HG02938 (cell line): ENCODE measurements at regions not wholly inside any gene's neighbourhood (a gene's known extent, or its start where the extent isn't known, plus 50 kb on each side); places are given as distances from the start of the nearest gene placed in this dataset.
"Not testable (repeated sequence)": the region's sequence is repeated elsewhere in the genome, so short reads cannot be mapped to it uniquely, and the experiment has no call there.

Experiments used
- ATAC-seq: cut with Tn5 transposase; IDR thresholded peaks from one replicate; pipeline ENCODE4 v1.9.1; 2021; ENCODE audit warnings: mild to moderate bottlenecking, moderate library complexity; ENCODE audit not compliant: unreplicated experiment

DNA sequence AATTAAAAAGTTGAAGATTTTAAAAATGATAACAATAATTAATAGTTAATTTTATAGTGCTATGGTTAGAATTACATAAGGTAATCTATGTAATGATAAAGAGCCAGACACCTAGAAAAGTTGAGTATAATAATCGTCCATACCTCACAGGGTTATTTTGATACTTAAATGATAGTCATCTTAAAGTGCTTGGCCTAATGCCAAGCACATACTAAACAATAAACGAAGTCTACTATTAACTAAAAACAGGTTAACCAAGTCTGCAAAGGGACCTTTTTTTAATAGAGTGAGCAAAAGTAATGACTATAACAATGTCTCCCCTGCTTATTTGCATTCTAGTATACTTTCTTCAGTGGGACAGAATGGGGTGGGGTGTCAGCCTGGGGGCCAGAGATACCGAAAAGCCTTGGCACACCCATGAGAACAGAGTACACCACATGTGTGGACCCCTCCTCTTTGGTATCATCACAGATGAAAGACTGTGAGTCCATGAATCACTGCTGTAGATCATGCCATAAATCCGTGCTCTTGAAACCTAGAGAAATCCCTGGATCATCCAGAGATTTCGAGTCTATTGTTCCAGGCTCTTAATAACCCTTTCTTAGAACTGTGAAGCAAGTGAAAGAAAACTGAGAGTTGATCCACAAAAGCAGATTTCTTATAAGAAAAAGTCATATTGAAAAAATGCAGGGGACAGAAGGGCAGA lies 249.5 kb downstream of the PRELID2 start:
- ATAC-seq: no peak

DNA sequence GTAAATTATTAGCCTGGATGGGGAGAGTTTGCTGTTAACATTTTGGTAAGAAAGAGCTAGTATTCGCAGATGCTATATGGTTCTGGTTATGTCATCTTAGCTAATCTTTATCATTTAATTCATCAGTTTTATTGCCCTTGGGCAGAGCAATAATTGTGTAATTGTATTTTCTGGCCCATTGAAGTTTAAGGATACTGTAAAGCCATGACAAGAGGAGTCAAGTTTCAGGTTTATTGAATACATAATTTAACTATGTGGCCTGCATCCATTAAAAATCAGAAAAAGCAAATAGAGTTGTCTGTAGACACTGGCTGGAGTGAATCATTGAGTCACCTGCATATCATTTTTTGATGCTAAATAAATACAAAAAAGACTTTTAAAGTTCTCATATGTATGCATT lies 255.8 kb downstream of the PRELID2 start:
- ATAC-seq: no peak

DNA sequence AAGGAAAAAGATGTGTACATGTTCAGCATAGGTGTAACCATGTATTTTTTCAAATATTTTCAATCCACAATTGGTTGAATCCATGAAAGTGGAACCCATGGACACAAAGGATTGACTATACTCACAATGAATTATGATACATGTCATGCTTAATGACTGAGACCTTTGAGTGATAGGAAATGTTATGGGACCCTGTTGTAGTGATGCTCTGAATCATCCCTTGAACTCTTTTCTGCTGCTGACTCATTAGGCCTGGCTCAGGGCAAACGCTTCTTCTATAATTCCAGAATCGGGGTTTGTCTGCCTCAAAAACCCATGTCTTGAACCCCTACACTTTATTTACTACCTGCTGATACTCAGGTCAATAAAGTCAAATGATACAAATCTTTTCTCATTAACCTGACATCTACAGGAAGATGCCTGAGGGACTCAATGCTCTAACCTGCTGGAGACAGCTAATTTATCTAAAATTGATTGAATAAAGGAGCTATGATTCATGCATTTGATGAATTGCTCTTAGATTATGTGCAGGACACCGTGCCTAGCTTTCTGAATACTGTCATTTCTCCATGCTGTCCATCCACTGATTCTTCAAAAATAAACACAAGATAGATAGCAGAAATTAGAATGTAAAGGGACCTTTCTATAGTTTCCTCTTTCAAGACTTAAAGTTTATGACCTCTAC lies 260.1 kb downstream of the PRELID2 start:
- ATAC-seq: no peak

DNA sequence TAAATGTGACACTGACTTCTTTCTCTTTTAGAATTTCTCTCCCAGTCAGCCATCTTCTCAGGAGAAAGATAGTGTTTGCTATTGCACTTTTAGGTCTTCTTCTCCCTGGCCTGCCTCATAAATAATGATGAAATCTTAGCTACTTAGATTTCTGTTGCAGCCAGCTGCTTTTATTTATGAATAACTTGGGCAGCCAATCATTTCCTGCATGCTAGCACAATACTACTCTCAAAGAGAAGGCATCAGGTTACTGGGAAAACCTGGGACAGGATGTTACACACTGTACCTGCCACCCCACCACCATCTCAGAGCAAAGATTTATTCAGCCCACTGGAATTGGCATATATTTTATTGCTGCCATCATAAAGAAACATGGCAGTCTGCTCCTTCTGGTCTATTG lies 266.6 kb downstream of the PRELID2 start:
- no peak for ATAC-seq

DNA sequence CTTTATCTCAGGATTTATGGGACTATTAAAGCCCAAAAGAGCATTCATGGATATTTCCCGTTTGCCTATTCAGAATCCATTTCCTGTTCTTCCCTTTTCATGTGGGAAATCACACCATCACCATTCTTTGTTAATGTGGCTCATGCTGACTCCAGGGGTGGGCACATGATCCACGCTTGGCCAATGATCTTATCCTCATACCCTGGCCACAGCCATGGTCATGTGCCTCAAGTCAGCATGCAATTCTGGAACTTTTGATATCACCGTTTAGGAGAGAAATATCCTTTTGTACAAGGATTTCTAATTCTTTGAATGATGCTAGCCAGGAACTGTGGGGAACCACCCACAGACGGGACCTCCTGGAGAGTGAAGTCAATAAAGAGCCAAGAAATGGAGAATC lies 272.2 kb downstream of the PRELID2 start:
- ATAC-seq: no peak

DNA sequence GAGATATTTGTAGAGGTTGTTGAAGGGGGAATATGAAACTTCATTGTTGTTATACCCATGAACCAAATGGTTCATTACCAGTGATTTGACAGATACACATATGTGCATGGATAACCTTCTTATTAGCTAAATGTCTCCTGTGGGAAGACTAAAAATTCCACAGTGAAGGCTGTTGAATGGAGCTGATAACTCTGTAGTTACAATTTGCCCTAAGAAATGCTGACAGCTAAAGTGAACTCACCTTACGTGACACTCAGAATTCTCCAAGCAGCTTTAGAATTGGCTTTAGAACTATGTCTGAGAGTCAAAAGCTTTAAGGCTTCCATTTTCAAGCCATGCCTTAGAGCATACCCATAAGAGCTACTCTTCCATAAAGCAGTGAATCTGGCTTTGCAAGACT lies 276.9 kb downstream of the PRELID2 start:
- no peak for ATAC-seq

DNA sequence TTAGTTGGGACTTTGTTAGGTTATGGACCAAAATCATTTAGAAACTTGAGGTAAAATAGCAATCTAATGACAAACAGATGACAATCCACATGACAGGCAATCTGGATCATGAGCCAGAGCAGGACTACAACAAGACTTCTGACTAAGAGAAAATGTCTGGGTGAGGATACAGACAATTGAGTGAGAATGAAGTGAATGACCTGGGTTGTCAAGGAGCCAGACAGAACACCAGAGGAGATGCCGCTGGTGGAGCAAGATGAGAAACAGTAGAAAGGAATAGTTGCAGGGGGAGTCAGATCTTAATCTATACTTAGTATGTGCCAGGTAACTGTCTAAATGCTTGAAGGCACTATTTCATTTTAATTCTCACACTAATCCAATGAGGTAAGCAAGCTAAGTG lies 277.8 kb downstream of the PRELID2 start:
- ATAC-seq: no peak

DNA sequence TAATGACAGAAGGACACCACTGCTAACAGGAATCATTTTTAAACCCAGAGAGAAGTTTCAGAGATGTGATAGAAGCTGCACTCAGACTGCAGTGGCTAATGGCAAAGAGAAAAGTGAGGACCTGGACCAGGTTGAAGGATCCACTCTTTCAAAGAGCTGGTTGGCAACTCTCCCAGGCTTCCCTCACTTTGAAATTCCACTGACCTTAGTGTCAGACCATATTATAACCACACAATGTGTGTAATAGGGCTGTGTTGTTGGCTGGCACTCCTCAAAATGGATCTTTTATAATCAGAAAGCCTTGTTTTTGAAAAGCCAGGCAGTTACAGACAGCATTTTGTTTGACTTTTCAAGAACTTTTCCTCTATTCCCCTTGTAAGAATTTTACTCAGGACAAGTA lies 280.7 kb downstream of the PRELID2 start:
- no peak for ATAC-seq

DNA sequence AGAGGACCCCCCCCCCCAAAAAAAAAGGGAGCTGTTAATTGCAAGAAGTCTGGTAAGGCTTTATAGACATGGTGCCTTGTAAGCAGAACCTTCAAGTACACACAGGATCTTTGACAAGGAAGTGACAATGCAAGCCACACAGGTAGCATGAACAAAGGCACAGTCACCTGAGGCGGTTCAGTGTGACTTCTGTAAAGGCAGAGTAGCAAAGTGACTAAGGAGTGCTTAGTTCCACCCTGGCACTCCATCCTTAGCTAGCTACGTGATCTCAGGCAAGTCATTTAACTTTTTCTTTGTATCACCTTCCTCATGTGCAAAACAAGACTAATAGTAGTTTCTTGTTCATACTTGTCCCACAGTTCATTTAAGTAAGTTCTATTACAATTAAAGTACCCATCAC lies 282.0 kb downstream of the PRELID2 start:
- ATAC-seq: no peak

DNA sequence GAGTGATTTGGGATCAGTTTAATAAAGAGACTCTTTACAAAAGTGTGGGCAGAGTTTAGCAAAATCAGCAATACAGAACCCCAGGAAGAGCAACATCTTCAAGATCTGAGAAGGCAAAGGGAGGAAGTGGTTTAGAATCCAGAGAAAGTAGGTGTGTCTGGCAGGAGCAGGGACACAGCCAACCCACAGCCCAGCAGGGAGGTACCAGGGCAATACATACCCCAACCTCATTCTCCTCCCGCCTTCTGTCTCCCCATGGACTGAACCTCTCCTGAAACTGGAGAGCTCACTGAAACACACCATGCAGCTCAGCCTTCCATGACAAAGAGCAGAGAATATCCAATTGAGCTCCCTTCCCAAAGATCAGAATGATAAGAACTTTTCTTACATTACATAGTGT lies 283.4 kb downstream of the PRELID2 start:
- no peak for ATAC-seq

DNA sequence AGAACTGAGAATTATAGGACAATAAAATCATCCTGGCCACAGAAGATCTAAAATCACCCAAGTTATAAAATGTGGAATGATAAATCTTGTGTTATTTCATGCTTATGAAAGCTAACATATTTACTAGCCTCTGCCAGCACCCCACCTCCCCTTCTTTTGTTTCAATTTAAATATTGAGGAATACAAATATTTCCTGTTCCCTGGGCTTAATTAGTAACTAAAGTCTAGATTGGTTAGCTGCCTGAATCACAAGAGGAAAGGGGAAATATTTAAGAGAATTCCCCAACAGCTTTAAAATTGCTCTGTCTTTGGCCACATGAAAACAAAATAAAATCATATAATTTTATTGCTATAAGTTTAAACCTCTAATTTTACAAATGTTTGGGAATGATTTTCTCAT lies 287.0 kb downstream of the PRELID2 start:
- no peak for ATAC-seq

DNA sequence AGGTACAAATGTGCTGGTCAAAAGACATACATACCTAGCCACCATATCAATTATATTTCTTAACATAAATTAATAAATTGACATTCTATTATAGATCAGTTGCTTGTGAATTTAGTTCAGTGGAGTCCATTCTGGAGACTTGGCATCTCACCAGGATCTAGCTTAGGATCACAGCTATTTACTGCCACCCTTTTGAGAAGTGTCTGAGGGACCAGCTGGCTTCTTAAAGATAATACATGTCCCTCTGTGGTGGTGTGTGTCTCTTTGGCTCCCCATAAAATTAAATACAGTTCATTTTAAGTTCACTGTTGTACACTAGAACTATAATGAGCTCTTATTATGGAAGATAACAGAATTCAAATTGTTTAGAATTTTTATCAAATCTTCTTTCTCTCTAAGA lies 290.7 kb downstream of the PRELID2 start:
- ATAC-seq: no peak

DNA sequence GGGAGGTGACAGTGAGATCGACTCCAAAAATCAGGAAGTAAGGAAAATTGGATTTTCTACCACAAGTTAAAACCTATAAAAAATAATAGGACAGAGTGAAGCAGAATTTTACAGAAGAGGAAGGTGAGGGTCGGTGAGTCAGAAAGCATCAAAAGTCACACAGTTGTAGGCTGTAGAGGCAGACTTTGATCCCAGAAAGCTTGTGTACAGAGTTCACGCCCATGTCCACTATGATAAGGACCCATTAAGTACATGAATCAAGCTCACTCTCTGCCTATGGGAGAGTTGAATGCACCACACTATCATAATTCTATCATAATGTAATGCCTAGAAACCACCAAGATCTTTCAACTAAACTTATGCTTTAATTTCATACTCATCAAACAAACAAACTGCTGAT lies 291.2 kb downstream of the PRELID2 start:
- ATAC-seq: no peak

DNA sequence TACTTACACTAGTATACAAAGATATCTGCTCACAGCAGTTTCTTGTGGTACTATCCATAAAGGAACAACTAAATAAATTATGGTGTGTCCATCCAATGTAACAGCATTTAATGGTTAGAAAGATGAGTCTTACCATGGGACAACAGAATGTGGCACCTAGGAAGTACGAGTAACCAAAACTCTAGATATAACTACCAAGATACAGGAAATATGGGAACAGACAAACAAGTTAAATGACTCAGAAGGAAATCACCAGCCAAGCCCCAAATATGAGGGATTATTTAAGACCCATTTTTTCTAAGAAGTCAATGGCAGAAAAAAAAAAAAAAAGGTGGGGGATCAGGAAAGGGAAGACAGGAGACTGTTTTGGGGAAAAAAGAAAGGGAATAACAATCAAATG lies 294.8 kb downstream of the PRELID2 start:
- no peak for ATAC-seq

DNA sequence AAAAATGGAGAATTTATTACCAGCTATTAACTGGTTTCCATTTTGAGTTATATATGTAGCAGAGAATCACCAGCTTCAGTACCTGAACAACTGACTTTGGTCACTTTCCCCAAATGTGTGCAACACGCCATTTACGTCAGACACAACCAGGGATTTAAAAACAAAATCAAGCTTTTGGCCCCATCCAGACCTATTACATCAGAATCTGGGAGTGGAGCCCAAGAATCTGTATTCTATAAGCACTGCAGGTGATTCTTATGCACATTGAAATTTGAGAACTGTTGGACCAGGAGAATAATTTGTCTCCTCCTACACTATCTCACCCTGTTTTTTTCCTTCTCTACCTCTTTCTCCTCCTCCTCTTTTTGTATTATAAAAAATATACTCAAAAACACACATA lies 295.9 kb downstream of the PRELID2 start:
- ATAC-seq: no peak

DNA sequence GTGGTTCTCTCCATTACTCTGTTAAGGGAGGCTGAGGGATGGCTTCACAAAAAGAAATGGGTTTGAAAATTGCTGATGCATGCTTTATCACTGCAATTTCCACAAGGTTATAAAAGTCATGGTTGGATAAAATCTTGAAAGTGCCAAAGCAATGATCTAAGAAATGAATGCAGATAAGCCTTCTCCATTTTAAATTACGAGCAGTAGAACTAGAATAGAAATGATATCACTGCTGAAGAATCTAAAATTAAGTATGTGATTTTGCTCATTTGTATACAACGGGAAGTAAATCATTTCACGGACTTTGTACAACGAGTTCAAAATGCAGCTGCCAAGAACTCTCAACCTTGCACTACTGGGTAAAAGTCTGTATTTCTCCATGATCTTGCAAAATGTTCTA lies 299.0 kb downstream of the PRELID2 start:
- ATAC-seq: no peak

DNA sequence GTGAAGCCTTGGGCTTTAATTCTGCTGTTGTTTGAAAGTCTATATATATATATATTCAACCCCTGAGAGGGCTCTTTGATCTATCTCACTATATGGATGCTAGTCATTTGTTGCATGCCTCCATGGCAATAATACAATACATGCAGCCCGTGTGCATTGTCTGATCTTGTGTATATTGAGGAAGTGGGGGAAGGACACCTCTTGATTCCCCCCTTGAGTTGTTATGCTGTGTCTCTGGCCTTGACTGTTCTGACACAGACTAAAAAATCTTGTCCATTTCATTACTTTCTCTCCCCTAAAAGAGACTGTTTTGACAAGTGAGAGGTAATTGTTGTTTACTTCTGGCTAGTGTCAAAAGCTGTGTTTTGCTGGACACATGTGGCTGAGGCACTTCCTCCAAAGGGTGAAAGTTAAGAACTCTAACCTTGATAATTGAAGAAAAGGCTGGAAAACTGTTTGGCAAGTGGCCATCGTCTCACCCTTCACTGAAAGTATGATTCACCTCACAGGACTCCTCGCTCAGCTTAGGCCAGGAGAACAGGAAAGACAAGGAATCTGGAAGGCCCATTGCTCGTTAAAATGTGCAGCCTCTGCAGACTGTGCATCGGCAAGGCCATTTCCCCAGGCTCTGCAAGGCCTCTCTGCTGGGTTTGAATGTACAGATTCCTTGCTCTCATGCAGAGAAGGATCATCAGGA lies 304.0 kb downstream of the PRELID2 start:
- no peak for ATAC-seq

DNA sequence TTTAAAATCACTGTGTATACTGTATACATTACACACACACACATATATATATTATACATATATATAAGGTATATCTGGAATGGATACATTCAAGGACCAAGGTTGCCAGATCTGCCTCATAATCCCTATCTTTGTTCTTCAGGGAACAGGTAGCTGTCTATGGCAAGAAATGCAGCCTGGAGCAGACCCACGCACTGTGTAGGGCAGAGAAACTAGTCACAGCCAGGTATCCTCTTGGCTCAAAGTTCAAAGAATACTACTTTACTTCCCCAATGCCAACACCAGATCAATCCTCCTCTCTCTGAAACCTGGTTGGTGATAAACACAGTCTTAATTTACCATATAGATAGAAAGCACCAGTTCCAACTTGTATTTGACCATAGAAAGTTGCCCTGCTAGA lies 313.6 kb downstream of the PRELID2 start:
- no peak for ATAC-seq

DNA sequence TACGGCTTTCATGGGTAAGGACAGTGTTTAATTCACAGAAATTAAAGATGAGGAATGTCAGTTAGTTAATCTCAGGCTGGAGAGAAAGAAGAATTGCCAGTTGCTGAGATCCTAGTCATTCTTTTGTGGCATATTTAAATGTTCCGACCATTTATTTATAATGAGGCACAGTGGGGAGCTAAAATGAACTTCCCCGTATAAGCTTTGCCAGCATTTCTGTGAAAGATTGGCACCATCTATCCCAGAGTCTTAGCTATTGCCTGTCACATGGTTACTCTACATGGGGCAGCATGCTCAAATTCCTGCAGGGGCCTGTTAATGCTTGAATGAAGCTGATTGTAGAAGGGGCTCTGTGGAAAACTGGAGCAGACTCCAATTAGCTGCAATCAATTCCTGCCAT lies 314.1 kb downstream of the PRELID2 start:
- no peak for ATAC-seq

DNA sequence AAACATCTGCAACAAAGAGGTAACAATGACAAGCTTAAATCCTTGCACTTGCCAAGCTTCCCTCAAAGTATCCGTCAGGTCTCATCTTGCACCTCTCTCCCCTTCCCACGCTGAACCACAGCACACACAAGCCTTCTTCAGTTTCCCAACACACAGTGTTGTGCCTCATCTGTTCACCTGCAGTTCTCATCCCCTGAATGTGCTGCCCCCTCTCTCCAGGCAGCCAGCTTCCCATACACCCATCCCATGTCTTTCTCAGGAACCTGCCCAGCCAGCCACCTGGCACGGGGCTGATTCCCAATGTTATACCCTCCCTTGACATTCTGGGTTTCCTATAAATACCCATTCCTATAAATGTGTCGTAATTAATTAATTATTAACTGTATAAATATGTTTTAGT lies 314.8 kb downstream of the PRELID2 start:
- ATAC-seq: no peak

DNA sequence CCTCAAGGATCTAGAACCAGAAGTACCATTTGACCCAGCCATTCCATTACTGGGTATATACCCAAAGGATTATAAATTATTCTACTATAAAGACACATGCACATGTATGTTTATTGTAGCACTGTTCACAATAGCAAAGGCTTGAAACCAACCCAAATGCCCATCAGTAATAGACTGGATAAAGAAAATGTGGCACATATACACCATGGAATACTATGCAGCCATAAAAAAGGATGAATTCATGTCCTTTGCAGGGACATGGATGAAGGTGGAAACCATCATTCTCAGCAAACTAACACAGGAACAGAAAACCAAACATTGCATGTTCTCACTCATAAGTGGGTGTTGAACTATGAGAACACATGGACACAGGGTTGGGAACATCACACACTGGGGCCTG lies 317.6 kb downstream of the PRELID2 start:
- ATAC-seq: not testable (repeated sequence)

DNA sequence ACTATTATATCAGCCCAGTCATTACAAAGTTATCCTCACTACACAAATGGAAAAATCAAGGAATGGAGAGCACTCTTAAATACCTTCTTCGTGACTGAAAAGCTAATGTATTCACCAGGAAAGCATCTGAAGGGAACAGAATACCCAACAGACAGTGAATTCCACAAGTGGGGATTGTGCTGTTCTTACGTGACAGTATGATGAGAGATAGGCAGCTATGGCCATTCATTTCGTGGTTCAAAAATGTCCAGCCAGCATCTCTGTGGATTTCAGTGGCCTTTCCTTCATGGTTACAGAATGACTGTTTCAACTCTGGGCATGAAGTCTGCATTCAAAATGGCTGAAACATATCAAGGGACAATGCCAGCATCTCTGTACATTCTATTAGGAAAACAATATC lies 323.8 kb downstream of the PRELID2 start:
- ATAC-seq: no peak
